Skin epidermis (tissue), 12 donors: ENCODE measurements at regions not wholly inside any gene's neighbourhood (a gene's known extent, or its start where the extent isn't known, plus 50 kb on each side); places are given as distances from the start of the nearest gene placed in this dataset.
"Not testable (repeated sequence)": the region's sequence is repeated elsewhere in the genome, so short reads cannot be mapped to it uniquely, and the experiment has no call there.

Experiments
- H3K27ac ChIP-seq, 21 experiments: fragments of 200-600 bp; sonication (generic) in 11 of 21; one replicate each; pipeline ENCODE4 v1.5.0; 2020; ENCODE audit warnings: mild to moderate bottlenecking in 3 of 21, inconsistent platforms in 2 of 21, moderate library complexity in 2 of 21
- H3K4me3 ChIP-seq, 7 experiments: fragments of 200-600 bp; sonication (generic) in 2 of 7; one replicate each; pipeline ENCODE4 v1.5.0; 2020; ENCODE audit warnings: inconsistent platforms in 2 of 7, mild to moderate bottlenecking in 2 of 7, moderate library complexity in 1 of 7

DNA sequence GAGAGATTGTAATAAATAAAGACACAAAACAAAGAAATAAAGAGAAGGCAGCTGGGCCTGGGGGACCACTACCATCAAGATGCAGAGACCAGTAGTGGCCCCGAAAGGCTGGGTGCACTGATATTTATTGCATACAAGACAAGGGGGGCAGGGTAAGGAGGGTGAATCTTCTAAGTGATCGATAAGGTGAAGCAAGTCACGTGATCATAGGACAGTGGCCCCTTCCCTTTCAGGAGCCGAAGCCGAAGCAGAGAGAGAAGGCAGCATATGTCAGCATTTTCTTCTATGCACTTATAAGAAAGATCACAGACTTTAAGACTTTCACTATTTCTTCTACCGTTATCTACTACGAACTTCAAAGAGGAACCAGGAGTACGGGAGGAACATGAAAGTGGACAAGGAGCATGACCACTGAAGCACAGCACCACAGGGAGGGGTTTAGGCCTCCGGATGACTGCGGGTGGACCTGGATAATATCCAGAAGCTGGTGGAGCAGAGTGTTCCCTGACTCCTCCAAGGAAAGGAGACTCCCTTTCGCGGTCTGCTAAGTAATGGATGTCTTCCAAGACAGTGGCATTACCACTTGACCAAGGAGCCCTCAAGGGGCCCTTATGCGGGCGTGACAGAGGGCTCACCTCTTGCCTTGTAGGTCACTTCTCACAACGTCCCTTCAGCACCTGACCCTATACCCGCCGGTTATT, 126.4 kb downstream of the RBM46 start:
- H3K27ac ChIP-seq, H3K4me3 ChIP-seq: not testable (repeated sequence)

DNA sequence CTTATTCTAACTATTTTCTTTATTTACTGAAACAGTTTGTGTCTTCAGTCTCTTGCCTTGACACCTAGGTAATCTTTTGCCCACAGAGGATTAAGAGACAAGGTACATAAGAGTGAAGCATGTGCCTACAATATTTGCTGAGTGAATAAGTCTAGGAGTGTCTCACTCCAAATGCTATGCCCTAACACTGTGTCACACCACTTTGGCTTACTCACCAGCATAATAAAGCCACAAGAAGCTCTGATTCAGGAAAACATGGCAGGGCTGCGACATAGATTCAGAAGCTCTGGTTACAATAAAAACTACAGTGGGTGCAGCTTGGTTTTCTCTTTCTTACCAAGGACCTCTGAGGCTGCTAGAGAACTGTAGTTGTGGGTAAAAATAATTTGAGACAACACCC, 127.1 kb downstream of the RBM46 start:
- Histone ChIP-seq H3K27ac (no peak overlapping the region), H3K4me3 (no peak overlapping the region)

DNA sequence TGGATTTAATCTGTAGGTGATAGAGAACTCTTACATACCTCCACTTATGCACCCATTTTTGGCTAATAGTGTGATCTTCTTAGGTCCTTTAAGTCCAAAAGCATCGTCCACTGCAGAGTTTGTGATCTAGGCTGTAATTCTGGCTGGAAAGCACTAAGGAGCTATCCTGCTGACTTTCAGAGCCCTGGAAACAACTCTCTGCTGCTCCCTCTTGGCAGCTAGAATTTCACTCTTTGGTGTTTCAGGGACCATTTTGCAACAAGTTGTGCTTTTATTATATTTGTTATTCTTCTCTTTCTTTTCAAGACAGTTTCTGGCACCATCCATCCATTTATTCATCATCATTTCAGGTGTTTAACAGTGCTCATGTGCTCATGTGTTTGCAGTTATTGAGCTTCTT, 130.0 kb downstream of the RBM46 start:
- no peak overlapping the region for H3K27ac ChIP-seq
- no peak overlapping the region for H3K4me3 ChIP-seq

DNA sequence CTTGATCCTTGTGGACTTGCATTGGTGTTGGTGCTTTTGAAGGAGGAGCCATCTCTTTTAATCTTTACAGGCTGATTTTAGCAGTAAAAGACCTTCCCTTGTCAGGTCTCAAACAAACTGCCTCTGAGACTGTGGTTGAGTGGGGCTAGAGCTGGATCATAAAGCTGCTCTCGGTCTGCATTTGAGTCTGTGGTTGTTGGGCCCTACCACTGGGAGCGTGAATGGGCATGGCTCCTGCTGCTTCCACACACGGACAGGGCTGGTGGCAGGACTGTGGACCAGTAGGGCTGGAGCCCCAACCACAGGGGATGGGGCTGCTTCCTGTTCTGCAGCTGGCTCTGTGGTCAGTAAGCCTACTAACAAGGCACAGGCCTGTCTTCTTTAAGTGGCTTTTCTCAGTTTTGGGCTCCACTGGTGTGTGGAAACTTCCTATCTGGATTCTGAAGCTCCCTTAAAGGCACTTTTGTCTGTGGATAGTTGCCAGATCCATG, 130.6 kb downstream of the RBM46 start:
- H3K4me3 ChIP-seq: no peak overlapping the region

DNA sequence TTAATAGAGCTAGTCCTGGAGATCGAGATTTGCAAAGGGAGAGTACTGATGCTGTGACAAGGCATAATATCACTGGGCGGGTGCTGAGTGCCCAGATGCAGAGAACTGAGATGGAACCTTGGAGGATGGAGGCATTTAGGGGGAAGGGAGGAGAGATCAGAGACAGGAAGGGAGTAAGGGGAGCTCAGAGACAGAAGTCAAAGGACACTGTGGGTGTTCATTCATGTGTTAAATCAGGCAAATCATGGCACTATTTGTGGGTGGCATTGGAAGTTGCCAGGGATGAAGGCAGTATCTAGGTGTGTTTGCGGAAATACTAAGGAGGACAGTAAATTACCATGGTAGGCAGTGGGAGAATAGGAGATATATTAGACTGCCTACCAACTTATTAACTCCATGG, 135.0 kb downstream of the RBM46 start:
- H3K4me3 ChIP-seq: no peak overlapping the region
- no peak overlapping the region for H3K27ac ChIP-seq

More for the DNA sequence above, 130.6 kb downstream of the RBM46 start:
- H3K27ac ChIP-seq: no peak overlapping the region

DNA sequence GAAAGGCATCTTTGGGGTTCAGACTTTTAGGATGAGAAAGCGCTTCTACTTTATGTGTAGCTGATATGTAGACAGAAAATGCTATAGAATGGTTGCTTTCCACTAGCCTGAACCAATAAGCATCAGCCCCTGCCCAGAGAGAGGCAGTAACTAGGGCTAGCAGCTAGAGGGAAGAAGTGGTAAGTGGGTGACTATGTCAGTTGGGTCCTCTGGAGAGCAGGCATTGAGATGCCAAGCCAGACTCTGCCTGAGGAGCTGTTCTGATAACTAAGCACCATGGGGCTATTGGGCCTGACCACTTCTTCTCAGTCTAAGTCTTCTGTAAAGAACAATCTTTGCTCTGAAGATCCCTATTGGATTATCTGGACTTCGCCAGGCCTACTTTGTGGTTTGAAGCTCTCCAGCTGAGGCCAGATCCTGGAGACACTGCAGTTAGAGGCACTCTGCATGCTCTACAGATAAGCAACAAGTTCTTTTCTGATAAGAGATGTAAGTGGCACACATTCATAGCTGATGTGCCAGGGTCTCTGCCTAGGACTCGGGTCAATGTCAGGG, 146.1 kb downstream of the RBM46 start:
- H3K4me3 ChIP-seq: no peak overlapping the region

DNA sequence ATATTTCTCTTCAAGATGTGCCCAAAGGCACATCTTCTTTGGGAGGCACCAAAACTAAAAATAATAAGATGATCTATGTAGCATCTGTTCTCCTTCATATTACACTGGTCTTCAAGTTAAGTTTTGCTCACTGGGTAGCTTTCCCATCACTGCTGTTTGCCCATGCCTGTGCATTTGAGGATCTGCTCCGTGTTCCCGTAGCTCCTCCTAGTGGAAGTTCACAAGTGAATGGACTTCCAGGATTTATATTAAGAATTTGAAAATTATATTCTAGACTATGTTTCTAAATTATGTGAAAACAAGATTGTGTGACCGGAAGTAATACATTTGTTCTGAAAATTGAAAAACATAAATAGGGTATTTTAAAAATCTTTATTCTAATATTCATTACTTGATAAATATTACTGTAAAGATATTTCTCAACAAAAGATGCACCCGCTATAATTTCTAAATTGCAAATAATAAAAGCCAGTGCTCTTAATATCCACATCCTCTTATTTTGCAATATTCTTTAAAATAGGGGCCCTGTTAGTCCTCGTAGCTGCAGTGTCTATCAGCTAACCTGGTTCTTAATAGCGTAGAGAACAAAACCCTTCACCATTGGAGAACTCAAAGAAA, 147.7 kb downstream of the RBM46 start:
- no peak overlapping the region for H3K4me3 ChIP-seq
- H3K27ac ChIP-seq: no peak overlapping the region

More for the DNA sequence above, 146.1 kb downstream of the RBM46 start:
- H3K27ac ChIP-seq: no peak overlapping the region

DNA sequence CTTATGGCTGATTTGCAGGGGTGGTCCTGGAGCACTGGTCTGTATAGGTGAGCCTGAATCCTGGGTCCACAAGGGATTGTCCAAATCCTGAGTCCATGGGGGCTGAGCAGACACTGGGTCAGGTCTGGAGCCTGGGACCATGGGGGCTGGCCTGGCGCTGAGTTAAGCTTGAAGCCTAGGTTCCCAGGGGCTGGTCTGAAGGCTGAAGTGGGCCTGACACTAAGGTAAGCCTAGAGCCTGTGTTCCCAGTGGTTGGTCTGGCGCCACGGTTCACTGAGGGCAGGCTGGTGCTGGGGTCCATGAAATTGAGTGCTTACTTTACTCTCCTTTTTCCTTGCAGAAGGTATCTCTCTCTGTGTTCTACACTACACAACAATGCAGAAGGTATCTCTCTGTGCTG, 155.8 kb downstream of the RBM46 start:
- Histone ChIP-seq H3K4me3 (no peak overlapping the region), H3K27ac (no peak overlapping the region)

DNA sequence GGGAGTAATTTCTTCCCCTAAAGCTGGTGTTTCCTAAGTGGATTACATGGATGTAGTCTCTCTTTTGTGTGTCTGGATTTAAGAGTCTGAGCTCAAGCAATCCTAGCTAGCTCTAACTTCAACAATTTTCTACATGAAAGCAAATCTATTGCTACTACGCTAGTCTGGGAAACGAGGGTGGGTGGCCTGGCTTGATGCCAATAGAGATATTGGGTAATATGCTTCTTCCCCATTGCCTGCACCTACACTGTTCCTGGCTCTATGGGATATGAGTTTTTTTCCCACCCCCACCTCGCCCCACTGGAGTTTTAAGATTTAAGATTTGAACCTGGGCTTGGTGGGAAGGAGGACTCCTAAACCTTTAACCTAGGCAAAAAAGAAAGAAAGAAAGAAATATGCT, 158.8 kb downstream of the RBM46 start:
- no peak overlapping the region for H3K27ac ChIP-seq
- no peak overlapping the region for H3K4me3 ChIP-seq

DNA sequence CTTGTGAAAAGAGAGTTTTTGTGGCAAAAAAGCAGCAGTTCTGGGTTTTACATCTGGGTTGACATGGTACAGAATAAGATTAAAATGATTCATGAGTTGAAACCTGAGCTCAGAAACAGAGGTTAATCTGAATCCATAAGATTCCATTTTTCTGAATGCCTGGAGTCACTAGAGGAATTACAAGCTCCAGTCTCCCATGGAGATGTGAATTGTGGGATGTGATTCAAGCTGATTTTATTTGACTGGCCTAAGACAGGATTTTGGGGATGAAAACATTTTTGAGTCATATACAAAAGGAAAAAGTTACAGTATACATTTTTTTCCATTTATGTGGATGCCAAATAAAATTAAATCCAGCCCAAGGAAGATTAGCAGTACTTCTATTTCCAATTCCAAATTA, 161.1 kb downstream of the RBM46 start:
- H3K27ac ChIP-seq: no peak overlapping the region

DNA sequence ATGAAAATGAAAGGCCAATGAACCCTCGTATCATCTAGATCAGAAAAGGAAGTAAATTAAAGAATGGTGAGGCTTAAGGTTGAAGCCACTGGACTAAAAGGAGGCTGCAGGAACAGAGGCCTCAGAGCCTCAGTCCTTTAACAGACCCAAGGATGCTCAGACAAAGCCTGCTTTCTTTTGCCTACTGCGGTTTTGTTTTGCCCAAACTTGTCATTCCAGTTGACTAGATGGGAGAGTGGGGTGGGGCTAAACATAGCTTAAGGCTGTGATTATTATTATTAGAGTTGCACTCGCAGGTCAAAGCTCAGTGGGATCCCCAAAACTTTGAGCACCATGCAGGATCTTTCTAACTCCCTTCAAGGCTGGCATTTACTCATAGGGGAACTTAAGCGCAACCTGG, 163.9 kb downstream of the RBM46 start:
- Histone ChIP-seq H3K4me3 (no peak overlapping the region), H3K27ac (no peak overlapping the region)

More for the DNA sequence above, 161.1 kb downstream of the RBM46 start:
- H3K4me3 ChIP-seq: no peak overlapping the region

DNA sequence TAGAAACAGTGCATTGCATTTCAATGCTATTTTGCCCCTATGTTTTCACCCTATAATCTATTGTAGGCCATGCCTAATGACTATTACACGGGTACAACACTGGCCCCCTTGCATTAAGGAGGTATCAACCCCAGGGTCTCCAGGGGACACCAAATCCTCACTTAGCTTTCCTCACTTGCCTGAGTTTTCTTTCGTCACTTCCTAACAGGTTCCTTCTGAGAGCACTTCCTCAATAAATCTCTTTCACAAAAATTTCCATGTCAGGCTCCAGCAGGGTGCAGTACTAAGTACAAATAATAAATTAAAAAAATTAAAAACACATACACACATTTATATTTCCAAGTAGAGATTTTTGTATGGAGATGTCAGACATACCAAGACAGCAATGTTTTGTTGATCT, 165.0 kb downstream of the RBM46 start:
- no peak overlapping the region for H3K4me3 ChIP-seq

DNA sequence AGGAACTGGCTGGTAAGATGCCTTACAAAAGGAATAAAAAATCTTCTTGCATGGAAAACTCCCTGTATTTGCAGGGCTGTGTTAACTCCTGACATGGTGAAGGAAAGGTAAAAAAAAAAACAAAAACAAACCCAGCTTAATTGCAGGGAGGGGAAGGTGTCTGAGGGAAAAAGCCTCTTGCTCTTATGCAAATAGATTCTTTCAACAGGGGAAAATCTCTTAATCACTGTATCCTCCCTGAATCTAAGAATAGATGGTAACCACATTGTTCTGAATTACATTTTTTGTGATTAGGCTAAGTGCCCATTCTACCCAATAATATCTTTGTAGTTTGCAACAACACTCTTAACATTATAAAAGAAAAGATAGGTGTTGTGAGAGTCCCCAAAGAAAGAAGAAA, 172.6 kb downstream of the RBM46 start:
- no peak overlapping the region for H3K4me3 ChIP-seq
- no peak overlapping the region for H3K27ac ChIP-seq

More for the DNA sequence above, 165.0 kb downstream of the RBM46 start:
- no peak overlapping the region for H3K27ac ChIP-seq

DNA sequence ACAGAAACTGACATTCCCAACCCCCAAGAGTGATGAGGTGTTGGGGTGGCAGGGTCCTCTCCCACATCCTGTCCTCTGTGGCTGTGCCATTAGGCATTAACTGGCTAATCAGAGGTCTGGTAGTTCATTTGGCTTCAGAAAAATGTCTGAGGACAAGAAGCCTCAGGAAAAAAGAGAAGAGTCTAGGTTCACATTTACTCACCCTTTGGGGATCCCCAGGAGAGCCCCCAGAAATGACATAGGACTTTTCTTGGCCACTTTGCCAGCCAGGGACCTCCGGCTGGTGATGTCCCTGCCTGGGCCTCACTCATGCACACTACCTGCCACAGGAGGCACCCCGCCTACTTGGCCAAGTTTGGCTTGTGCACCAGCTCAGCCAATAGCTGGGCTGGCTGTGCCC, 173.0 kb downstream of the RBM46 start:
- H3K4me3 ChIP-seq: no peak overlapping the region

DNA sequence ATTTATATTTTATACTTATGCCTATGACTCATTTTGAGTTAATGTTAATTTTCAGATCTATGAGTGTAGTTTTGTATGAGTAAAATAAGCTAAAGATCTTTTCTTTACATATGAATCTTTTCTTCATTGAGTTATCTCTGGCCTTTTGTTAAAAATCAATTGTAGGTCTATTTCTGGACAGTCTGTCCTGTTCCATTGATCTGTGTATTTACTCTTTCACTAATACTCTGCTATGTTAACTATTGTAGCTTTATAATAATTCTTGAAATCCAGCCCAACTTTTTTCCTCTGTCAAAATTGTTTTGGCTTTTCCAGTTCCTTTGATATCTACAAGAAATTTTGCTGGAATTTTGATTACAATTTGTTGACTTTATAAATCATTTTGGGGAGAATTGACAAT, 177.0 kb downstream of the RBM46 start:
- Histone ChIP-seq H3K27ac (no peak overlapping the region), H3K4me3 (no peak overlapping the region)

More for the DNA sequence above, 173.0 kb downstream of the RBM46 start:
- no peak overlapping the region for H3K27ac ChIP-seq

DNA sequence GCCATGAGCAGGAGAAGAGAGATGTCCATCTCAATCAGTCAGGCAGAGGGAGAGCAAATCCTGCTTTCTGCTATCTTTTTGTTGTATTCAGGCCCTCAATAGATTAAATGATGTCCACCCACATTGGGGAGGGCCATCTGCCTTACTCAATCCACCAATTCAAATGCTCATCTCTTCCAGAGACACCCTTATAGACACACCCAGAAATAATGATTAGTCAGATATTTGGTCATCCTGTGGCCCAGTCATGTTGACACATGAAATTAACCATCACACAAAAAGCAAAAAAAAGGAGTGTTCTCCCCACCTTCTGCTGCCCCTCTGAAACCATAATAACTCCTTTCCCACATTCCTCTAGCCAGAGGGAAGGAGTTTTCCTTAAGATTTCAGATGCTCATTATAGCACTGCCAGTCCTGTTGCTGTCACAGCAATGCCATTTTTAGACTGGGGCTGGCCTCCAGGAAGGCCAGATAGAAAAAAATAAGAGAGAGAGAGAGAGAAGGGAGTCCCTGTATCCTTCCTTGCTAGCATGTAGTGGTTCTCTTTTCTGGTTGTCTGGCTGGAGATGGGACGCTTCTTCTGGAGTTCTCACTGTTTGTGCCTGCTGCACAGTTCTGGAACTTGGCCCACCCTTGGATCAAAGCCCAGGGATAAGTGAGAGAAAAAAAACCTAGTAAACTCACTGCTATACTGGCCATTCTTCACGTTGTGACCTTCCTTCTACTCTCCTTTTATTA, 177.7 kb downstream of the RBM46 start:
- Histone ChIP-seq H3K4me3 (no peak overlapping the region), H3K27ac (no peak overlapping the region)

DNA sequence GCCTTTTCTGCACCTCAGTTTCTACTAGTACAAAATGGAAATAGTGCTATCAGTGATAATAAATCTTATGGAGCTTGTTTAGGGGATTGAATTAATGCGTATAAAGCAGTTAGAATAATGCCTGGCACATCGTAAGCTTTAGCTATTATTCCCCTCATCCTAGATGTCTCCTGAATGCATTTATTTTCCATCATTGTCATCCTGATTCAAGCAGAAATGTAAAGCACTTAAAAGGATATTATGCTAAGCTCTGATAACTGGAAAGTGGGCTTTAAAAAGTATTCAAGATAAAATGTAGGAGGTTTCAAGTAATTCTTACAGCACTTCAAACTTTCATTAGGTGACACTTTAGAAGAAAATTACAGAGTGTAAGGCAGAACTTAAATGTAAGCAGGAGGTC, 178.7 kb downstream of the RBM46 start:
- H3K4me3 ChIP-seq: no peak overlapping the region
- no peak overlapping the region for H3K27ac ChIP-seq

DNA sequence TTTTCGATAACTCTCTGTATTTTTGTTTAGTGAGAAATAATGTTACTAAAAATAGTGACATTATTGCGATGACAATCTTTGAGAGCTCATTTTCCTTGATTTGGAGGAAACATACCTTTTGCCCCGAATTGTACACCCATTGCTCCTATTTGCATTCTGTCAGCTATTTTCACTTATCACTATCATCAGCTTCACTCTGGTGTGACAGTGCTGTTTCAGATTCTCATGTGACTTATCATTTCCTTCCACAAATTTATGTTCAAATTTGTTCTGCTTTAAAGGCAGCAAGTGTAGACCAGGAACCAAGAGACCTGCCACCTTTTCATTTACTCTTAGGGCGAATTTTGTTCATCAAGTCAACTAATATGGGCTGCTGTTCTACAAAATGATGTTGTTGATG, 179.4 kb downstream of the RBM46 start:
- H3K4me3 ChIP-seq: no peak overlapping the region
- H3K27ac ChIP-seq: no peak overlapping the region

DNA sequence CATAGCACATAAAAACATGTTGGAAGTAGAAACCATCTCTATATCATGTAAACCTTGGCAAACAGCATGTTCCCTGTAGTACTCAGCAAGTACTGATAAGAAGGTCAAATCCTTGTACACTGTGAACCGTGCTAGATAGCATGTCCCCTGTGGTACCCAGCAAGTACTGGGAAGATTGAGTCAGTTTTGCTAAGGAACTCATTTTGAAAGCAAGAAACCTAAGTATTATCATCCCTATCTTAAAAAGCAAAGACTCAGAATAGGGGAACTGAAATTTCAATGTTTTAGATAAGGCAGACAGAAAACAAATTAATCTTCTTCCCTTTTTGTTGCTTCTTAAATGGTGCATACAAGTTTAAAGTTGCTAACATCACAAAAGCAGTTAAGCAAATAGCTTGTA, 180.2 kb downstream of the RBM46 start:
- Histone ChIP-seq H3K27ac (no peak overlapping the region), H3K4me3 (no peak overlapping the region)

DNA sequence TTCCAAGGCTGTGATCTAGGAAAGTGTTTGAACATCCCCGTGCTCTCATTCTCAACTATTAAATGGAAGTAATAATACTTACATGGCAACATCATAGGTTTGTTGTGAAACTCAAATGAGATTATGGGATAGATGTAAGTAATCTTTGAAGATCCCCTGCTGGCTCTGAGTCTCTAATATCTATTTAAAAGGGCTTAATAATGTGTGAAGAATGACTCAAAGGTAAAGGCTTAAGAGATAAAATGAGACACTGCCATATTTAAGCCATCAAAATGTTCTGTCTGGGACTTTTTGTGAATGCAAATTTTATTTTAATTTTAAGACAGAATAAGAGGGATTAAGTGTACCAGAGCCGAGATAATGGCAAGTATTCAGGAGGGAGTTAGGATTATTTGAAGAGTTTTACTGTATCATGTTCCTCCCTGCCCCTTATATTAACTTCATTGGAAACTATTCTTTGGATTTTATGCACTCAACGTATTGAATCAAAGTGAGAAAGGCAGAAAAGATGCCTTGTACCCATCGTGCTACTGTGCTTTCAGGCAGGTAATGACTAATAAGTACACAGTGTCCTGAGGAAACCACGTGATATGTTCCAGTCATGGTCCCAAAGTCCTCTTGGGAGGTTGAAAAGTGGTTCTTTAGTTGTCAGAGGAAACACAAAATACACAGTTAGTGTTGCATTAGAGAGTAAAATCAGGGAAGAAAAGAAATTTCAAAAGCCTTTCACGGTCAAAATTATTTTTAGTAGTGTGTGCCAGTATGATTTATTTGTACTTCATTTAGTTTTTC, 192.4 kb downstream of the RBM46 start:
- no peak overlapping the region for H3K27ac ChIP-seq

More for the DNA sequence above, 192.4 kb downstream of the RBM46 start:
- H3K4me3 ChIP-seq: no peak overlapping the region
